Gastroesophageal sphincter (tissue), 3 donors: ENCODE measurements at regions not wholly inside any gene's neighbourhood (a gene's known extent, or its start where the extent isn't known, plus 50 kb on each side); places are given as distances from the start of the nearest gene placed in this dataset.

Experiments used
- CTCF ChIP-seq, 4 experiments: fragments of 200-600 bp in 2 of 4; fragments of 450-650 bp in 2 of 4; sonication (generic) in 1 of 4; IDR thresholded peaks; one replicate each; pipeline ENCODE4 v1.5.1; 2017 to 2019; ENCODE audit warnings: antibody characterized with exemption in 4 of 4, mild to moderate bottlenecking in 2 of 4, moderate library complexity in 2 of 4
- POLR2AphosphoS5 ChIP-seq: sonication (generic); formaldehyde crosslinking; IDR thresholded peaks from one replicate; pipeline ENCODE4 v1.6.1; 2017; ENCODE audit warnings: antibody characterized with exemption

GRCh38 chr12:98453070-98453469, 62.3 kb upstream of the TMPO start:
- TF ChIP-seq CTCF (IDR thresholded peaks at IDR 0.05) (no peak), POLR2AphosphoS5 (no peak)
